HG03103 (cell line): ENCODE measurements at regions not wholly inside any gene's neighbourhood (a gene's known extent, or its start where the extent isn't known, plus 50 kb on each side); places are given as distances from the start of the nearest gene placed in this dataset.
"Not testable (repeated sequence)": the region's sequence is repeated elsewhere in the genome, so short reads cannot be mapped to it uniquely, and the experiment has no call there.

Experiments used
- ATAC-seq: cut with Tn5 transposase; IDR thresholded peaks from one replicate; pipeline ENCODE4 v1.9.1; 2021; ENCODE audit warnings: low read depth; ENCODE audit not compliant: unreplicated experiment

- no peak for ATAC-seq
Observed at GRCh38 chr1:157460381-157460780, 91.9 kb downstream of the FCRL5 start.

DNA sequence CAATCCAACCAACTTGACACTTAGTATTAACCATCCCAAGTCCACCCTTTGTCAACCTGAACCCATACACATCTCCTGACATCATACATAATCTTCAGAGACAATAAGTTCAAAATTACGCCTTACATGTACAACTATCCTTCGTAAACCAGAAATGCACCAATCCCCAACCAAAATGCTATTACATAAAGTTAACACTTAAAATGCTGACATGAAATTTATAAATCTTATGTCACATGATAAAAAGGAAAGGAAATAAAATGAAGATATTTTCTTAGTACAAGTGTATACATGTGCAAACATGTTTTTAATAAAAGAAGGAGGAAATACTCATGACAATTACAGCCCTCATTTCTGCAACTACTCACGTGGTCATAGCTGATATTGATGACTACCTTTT lies 95.0 kb downstream of the FCRL5 start:
- no peak for ATAC-seq

GRCh38 chr1:157455318-157455717 lies 97.0 kb downstream of the FCRL5 start:
- ATAC-seq = no peak

DNA sequence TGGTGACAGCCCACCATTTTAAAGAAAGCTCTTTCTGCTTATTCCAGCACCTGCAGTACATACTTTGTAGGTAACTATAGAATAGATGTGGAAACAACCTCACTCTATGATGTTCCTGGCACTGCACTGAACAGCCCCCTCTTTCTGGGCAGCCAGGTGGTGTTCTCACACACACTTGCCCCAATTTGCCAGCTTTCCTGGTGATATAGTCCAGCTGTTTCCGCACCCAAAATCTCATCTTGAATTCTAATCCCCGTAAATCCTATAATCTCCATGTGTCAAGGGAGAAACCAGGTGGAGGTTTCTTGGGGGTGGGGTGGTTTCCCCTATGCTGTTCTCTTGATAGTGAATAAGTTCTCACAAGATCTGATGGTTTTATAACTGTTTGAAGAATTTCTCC lies 102.2 kb downstream of the FCRL5 start:
- ATAC-seq = no peak

DNA sequence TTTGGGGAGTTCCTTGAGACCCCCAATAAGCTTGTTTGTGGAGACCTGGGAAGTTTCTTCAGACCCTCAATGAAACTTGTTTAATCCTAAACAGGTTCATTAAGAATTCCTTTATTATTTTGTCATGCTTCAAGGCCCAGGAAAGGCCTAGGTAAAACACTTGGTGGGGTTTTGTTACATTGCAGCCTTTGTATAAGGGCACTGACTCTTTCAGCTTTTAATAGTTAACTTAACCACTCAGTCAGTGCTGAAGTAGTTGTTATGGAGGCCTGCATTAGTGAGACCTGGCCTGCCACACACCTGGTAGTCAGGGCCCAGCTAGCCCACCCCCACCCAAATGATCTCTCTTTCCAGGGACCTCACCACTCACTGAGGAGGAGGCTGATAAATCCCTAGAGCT lies 103.7 kb downstream of the FCRL5 start:
- ATAC-seq = no peak

GRCh38 chr1:157446356-157446755 lies 106.0 kb downstream of the FCRL5 start:
- ATAC-seq = not testable (repeated sequence)

GRCh38 chr1:157445616-157446140 lies 106.6 kb downstream of the FCRL5 start:
- not testable (repeated sequence) for ATAC-seq

- ATAC-seq = no peak
Observed at GRCh38 chr1:157442065-157442464, 110.2 kb downstream of the FCRL5 start.

GRCh38 chr1:157439302-157439954 lies 112.9 kb downstream of the FCRL5 start:
- no peak for ATAC-seq

DNA sequence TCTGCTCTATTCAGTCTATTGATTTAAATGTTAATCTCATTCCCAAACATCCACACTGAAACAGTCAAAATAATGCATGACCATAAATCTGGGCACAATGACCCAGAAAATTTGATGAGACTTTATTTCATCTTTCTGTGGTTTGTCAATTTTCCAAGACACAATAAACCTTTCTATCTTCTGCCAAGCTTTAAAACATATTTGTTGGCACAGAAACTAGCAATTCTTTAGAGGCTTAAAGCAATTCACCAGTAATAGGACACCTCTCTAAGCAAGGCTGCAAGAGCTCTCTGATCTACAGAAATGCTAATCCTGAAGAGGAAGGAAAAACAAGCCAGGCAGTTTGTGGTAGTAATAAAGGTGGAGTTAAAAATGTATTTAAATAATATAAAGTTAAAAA lies 113.7 kb downstream of the FCRL5 start:
- no peak for ATAC-seq

DNA sequence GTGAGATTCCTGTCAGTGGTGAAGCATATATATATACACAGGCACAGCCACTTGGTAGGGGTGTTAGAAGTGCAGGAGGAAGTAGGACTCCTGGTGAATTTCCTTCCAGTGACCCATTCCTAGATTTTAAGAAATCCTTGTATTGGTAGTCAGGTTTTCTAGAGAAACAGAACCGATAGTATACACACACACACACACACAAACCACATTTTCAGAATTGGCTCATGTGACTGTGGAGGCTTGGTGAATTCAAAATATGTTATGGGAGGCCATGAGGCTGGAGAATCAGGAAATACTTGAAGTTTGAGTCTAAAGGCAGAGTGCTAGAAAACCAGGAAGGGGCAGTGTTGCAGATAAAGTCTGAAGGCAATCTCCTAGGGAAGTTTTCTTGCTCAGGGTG lies 114.2 kb downstream of the FCRL5 start:
- no peak for ATAC-seq

- no peak for ATAC-seq
Observed at GRCh38 chr1:157437296-157437695, 115.0 kb downstream of the FCRL5 start.

DNA sequence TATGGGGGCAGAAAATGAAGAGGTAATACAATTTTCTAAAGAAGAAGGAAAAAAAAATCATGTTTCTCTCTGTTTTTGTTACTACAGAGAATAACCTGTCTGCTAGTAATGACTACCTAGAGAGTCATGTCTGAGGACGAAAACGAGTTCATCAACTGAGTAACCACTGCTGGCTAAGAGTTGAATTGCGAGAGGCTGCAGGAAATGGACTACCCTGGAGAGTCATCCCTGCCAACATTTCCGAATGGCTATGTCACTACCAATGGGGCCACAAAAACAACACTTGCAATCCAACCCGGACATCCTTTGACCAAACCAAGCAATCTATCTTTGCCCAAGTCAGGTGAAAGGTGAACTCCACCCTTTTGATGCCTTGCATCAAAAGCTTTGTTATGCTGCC lies 120.6 kb downstream of the FCRL5 start:
- ATAC-seq = no peak

- ATAC-seq = no peak
Observed at GRCh38 chr1:157429601-157430240, 122.6 kb downstream of the FCRL5 start.

DNA sequence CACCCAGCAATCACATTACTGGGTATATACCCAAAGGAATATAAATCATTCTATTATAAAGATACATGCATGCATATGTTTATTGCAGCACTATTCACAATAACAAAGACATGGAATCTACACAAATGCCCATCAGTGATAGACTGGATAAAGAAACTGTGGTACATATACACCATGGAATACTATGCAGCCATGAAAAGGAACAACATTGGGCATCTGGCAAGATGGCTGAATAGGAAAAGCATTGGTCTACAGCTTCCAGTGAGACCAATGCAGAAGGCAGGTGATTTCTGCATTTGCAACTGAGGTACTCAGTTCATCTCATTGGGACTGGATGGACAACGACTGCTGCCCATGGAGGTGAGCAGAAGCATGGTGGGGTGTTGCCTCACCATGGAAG lies 128.6 kb downstream of the FCRL5 start:
- not testable (repeated sequence) for ATAC-seq

- ATAC-seq = no peak
Observed at GRCh38 chr1:157419845-157420542, 132.3 kb downstream of the FCRL5 start.

DNA sequence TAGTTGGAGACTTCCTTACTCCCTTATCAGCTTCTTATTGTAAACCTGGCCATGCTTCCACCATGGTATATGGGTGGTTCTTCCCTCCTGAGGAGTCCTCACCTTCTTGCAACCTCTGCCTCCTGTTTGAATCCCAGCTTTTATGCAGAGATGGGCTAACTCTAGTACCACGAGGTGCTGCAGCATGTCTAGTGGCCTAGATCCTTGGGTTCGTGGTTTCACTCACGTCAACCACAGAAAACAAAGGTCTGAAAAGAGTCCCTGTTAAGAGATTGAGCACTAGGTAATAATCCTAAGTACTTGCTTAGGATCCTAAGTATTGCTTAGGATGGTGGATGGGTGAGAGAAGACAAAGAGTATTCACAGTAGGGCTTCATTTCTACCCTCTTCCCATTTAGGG lies 133.7 kb downstream of the FCRL5 start:
- no peak for ATAC-seq

GRCh38 chr1:157418231-157418630 lies 134.1 kb downstream of the FCRL5 start:
- no peak for ATAC-seq

- no peak for ATAC-seq
Observed at GRCh38 chr1:157415661-157416060, 136.7 kb downstream of the FCRL5 start.

- ATAC-seq = no peak
Observed at GRCh38 chr1:157412308-157412707, 140.0 kb downstream of the FCRL5 start.

GRCh38 chr1:157411769-157412168 lies 140.5 kb downstream of the FCRL5 start:
- no peak for ATAC-seq

- ATAC-seq = no peak
Observed at GRCh38 chr1:157411064-157411463, 141.3 kb downstream of the FCRL5 start.
